Hepatocyte (in vitro differentiated cells): ENCODE measurements at regions not wholly inside any gene's neighbourhood (a gene's known extent, or its start where the extent isn't known, plus 50 kb on each side); places are given as distances from the start of the nearest gene placed in this dataset.
A peak's percentile ranks its signal among the peaks of the same experiment; 100 is the strongest.

Experiments
- DNase-seq: peaks from one replicate; pipeline ENCODE4 v3.0.0-alpha.2; 2016; ENCODE audit warnings: low spot score
- H2AFZ ChIP-seq: fragments of 200-600 bp; sonication (generic); 2 replicates; pipeline ENCODE4 v1.6.0; 2016; ENCODE audit warnings: antibody characterized with exemption, mild to moderate bottlenecking
- H3K27ac ChIP-seq: fragments of 200-600 bp; sonication (generic); 2 replicates; pipeline ENCODE4 v1.5.1; 2016; ENCODE audit warnings: mild to moderate bottlenecking
- H3K27me3 ChIP-seq: fragments of 200-600 bp; sonication (generic); 2 replicates; pipeline ENCODE4 v1.6.1; 2016
- H3K36me3 ChIP-seq: fragments of 200-600 bp; sonication (generic); replicated peaks from 2 replicates; pipeline ENCODE4 v1.5.1; 2016; ENCODE audit warnings: low read depth; ENCODE audit not compliant: insufficient read depth
- H3K4me1 ChIP-seq: fragments of 200-600 bp; sonication (generic); 2 replicates; pipeline ENCODE4 v1.5.1; 2016; ENCODE audit warnings: mild to moderate bottlenecking, moderate library complexity; ENCODE audit not compliant: insufficient read depth
- H3K4me2 ChIP-seq: fragments of 200-600 bp; sonication (generic); 2 replicates; pipeline ENCODE4 v1.6.0; 2016
- H3K4me3 ChIP-seq: fragments of 200-600 bp; sonication (generic); 2 replicates; pipeline ENCODE4 v1.5.1; 2016; ENCODE audit warnings: mild to moderate bottlenecking
- H3K79me2 ChIP-seq: fragments of 200-600 bp; sonication (generic); 2 replicates; pipeline ENCODE4 v1.6.0; 2017; ENCODE audit warnings: mild to moderate bottlenecking
- H3K9me2 ChIP-seq: fragments of 200-600 bp; sonication (generic); replicated peaks from 2 replicates; pipeline ENCODE4 v1.6.0; 2017; ENCODE audit warnings: mild to moderate bottlenecking; ENCODE audit not compliant: insufficient read depth
- H3K9me3 ChIP-seq: fragments of 200-600 bp; sonication (generic); 2 replicates; pipeline ENCODE4 v1.5.1; 2016; ENCODE audit warnings: low read depth, mild to moderate bottlenecking
- H4K20me1 ChIP-seq: fragments of 200-600 bp; sonication (generic); 2 replicates; pipeline ENCODE4 v1.6.0; 2016; ENCODE audit warnings: mild to moderate bottlenecking; ENCODE audit not compliant: insufficient read depth, poor library complexity, severe bottlenecking
- CTCF ChIP-seq: fragments of 200-600 bp; sonication (generic); IDR thresholded peaks from 2 replicates; pipeline ENCODE4 v1.5.1; 2016; ENCODE audit warnings: antibody characterized with exemption, mild to moderate bottlenecking; ENCODE audit not compliant: poor library complexity
- EZH2 ChIP-seq: fragments of 200-600 bp; sonication (generic); IDR thresholded peaks from 2 replicates; pipeline ENCODE4 v1.6.1; 2016; ENCODE audit warnings: antibody characterized with exemption, mild to moderate bottlenecking, borderline replicate concordance
- EZH2phosphoT487 ChIP-seq: fragments of 200-600 bp; sonication (generic); IDR thresholded peaks from one replicate; pipeline ENCODE4 v1.6.1; 2018; ENCODE audit warnings: antibody characterized with exemption, mild to moderate bottlenecking, low read depth, moderate library complexity; ENCODE audit not compliant: unreplicated experiment, severe bottlenecking
- WGBS: methylation state at CpG from one replicate; pipeline ENCODE4 v1.1.6; 2016; ENCODE audit warnings: low lambda C conversion rate; ENCODE audit errors: missing lambda C conversion rate; 5-methylcytosine and 5-hydroxymethylcytosine counted together

- H3K4me1 ChIP-seq = no peaks in the 10 kb centered on the region
- no peak for TF ChIP-seq CTCF
- no peak for TF ChIP-seq EZH2
- TF ChIP-seq EZH2phosphoT487 = no peak
- no peak overlapping the region for H2AFZ ChIP-seq
- H3K4me3 ChIP-seq = no peak overlapping the region
- 82% methylated on average over 7 of the region's 7 CpGs for WGBS
- H3K9me3 ChIP-seq = no peaks in the 10 kb centered on the region
- DNase-seq = no peak
- no peaks in the 10 kb centered on the region for H3K27me3 ChIP-seq
- no peaks in the 10 kb centered on the region for H3K36me3 ChIP-seq
- H3K79me2 ChIP-seq = no peaks in the 10 kb centered on the region
- H3K4me2 ChIP-seq = no peak overlapping the region
- no peak overlapping the region for H3K27ac ChIP-seq
- H4K20me1 ChIP-seq = no peaks in the 10 kb centered on the region
- H3K9me2 ChIP-seq = no peaks in the 10 kb centered on the region
Measured at GRCh38 chr17:74082886-74083285, 120.6 kb upstream of the RPL38 start.

- Histone ChIP-seq H3K9me3 (no peaks in the 10 kb centered on the region), H3K27ac (no peak overlapping the region), H4K20me1 (no peaks in the 10 kb centered on the region), H2AFZ (no peak overlapping the region), H3K27me3 (no peaks in the 10 kb centered on the region), H3K4me1 (no peaks in the 10 kb centered on the region), H3K4me2 (no peak overlapping the region), H3K36me3 (no peaks in the 10 kb centered on the region), H3K4me3 (no peak overlapping the region), H3K79me2 (no peaks in the 10 kb centered on the region), H3K9me2 (no peaks in the 10 kb centered on the region)
- DNase-seq = no peak
- 87% methylated on average over 3 of the region's 3 CpGs for WGBS
- TF ChIP-seq EZH2 = no peak
- no peak for TF ChIP-seq CTCF
- TF ChIP-seq EZH2phosphoT487 = no peak
Measured at GRCh38 chr17:74083321-74083720, 120.2 kb upstream of the RPL38 start.

GRCh38 chr17:74085434-74085833, 118.0 kb upstream of the RPL38 start:
- no peak overlapping the region for H3K4me2 ChIP-seq
- H3K79me2 ChIP-seq = no peaks in the 10 kb centered on the region
- 67% methylated on average over 3 of the region's 3 CpGs for WGBS
- H3K9me3 ChIP-seq = no peaks in the 10 kb centered on the region
- no peak overlapping the region for H2AFZ ChIP-seq
- TF ChIP-seq CTCF (peak; percentile 14), EZH2 (no peak), EZH2phosphoT487 (no peak)
- H3K9me2 ChIP-seq = no peaks in the 10 kb centered on the region
- no peak overlapping the region for H3K4me3 ChIP-seq
- H3K4me1 ChIP-seq = no peaks in the 10 kb centered on the region
- H3K27me3 ChIP-seq = no peaks in the 10 kb centered on the region
- no peaks in the 10 kb centered on the region for H3K36me3 ChIP-seq
- H4K20me1 ChIP-seq = no peaks in the 10 kb centered on the region
- H3K27ac ChIP-seq = no peak overlapping the region
- DNase-seq = no peak
